C4-2B (cell line): ENCODE measurements at regions not wholly inside any gene's neighbourhood (a gene's known extent, or its start where the extent isn't known, plus 50 kb on each side); places are given as distances from the start of the nearest gene placed in this dataset.

Experiments used
- H3K27ac ChIP-seq: fragments of 450-650 bp; 2 replicates; pipeline ENCODE4 v1.5.1; 2017
- ZFX ChIP-seq: fragments of 450-650 bp; IDR thresholded peaks from 2 replicates; pipeline ENCODE4 v1.6.1; 2017
- TF ChIP-seq, protein P1 (sequence below): fragments of 450-650 bp; conservative IDR thresholded peaks from 2 replicates; pipeline ENCODE4 v1.5.1; 2017; ENCODE audit warnings: mild to moderate bottlenecking

DNA sequence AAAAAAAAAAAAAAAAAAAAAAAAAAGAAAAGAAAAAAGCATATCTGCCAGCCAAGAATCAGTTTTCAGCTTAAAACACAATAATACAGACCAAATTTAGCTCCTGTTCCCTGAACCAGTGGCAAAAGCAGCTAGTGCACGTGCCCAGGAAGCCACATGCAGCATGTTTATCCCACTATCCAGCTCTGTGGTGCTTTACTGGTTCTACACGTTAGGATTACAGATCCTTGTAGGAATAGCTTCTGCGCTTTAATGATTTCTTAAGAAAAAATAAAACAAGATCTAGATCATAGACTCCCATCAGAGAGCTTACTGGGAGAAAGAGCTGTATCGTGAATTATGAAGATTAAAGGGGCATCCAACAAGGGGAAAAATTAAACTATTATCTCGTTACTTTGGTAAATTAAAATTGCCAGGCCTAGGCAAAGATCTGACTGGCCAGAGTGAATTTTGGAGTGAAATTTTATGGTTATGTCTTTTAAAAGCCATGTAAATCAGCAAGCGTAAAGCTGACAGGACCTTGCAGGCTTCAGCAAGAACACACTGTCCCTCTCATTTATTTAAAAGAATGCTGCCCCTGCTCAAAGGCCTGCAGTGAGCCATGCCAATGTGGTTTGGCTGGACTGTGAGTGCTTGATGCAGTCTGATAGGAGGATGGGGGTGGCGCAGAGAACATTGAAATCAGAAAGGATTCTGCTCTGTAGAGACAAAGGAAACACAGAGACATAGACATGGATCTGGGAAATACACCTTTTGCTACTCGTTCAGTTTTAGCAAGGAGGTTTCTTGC is 177.3 kb upstream of the PHYHIPL start:
- no peak overlapping the region; the same call in 1 of the 2 replicates for H3K27ac ChIP-seq
- TF ChIP-seq, protein P1, sequence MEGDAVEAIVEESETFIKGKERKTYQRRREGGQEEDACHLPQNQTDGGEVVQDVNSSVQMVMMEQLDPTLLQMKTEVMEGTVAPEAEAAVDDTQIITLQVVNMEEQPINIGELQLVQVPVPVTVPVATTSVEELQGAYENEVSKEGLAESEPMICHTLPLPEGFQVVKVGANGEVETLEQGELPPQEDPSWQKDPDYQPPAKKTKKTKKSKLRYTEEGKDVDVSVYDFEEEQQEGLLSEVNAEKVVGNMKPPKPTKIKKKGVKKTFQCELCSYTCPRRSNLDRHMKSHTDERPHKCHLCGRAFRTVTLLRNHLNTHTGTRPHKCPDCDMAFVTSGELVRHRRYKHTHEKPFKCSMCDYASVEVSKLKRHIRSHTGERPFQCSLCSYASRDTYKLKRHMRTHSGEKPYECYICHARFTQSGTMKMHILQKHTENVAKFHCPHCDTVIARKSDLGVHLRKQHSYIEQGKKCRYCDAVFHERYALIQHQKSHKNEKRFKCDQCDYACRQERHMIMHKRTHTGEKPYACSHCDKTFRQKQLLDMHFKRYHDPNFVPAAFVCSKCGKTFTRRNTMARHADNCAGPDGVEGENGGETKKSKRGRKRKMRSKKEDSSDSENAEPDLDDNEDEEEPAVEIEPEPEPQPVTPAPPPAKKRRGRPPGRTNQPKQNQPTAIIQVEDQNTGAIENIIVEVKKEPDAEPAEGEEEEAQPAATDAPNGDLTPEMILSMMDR, result no peak
- no peak for TF ChIP-seq ZFX

DNA sequence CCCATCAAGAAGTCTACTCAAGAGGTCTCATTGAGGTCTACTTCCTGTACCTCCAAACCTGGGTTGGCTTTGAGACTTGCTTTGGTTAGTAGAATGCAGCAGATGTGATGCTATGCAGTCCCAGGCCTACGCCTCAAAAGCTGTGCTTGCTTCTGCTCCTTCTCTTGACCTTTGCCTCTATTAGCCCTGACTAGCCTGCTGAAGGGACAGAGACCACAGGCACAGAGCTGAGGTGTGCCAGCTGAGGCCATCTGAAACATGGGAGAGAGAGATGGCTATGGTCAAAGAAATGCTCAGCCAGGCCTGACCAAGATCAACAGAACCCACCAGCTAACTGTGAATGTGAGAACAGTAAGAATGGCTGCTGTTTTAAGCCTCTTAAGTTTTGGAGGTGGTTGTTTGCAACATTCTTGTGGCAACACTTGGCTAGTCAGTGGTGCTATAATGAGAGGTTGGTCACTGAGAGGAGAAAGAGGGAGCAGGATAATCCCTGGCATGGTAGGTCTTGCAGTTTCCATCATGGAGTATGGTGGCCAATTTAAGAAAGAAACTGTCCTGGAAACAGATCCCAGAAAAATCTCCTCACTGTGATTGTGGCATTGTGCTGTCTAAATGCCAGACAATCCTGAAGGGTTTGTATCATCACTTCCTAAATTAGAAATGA is 176.1 kb upstream of the PHYHIPL start:
- H3K27ac ChIP-seq, result peak overlapping the region; percentile 11; the same call in 1 of the 2 replicates
- no peak for TF ChIP-seq ZFX
- TF ChIP-seq, protein P1, result no peak

DNA sequence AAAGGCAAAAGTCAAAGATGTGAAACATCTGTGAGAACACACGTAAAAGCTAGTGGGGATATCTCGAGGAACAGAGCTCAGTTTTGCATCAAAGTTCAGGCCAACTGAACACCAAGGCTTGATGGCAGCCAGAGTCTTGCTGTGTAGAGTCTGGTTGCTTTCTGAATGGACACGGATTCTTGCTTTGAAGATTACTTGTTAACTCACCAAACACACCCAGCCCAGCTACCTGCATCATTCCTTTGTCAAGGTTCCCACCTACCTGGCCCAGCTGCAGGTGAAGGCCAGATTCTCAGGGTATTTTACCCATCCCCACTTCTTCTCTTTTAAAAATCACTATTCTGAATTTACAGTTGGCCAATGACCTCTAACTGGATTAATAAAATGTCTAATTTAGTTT is 174.4 kb upstream of the PHYHIPL start:
- H3K27ac ChIP-seq, result no peak overlapping the region
- TF ChIP-seq, protein P1, result no peak
- TF ChIP-seq ZFX, result no peak

DNA sequence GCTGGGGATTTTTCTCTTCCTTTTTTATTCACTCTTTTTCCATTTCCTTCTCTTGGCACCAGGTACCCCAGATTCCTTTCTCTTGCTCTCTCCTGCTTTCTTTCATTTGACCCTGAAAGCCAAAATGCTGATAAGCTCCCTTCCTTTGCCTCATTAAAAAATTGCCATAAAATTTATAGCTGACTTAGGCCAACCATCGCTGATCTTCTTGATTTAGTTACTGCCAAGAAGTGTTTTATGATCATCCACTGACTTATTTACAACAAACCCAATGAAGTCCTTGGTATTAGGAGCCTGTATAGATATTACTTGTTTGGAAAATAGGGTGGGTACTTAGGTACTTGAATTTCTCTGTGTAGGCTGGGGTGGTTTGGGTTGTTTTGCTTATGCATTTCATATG is 173.2 kb upstream of the PHYHIPL start:
- TF ChIP-seq, protein P1, result no peak
- TF ChIP-seq ZFX, result no peak
- H3K27ac ChIP-seq, result no peak overlapping the region

DNA sequence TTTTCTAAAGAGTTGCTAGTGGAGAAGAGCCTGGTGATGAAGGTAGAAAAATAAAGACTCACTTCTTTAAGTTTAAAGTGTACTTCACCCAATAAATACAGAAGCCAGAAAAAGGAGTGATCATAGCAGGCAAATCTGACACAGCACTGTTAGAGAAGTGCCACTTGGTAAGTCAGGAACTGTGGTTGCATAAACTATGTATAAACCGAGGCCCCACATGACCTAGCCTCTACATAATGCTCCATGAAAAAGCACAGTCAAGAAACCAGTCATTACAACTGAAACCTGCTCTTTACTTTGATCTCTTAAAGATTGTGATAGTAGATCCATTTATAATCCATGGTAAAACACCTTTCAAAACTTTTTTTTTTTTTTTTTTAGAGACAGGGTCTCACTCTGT is 172.1 kb upstream of the PHYHIPL start:
- no peak overlapping the region for H3K27ac ChIP-seq
- TF ChIP-seq ZFX, result no peak
- TF ChIP-seq, protein P1, result no peak

DNA sequence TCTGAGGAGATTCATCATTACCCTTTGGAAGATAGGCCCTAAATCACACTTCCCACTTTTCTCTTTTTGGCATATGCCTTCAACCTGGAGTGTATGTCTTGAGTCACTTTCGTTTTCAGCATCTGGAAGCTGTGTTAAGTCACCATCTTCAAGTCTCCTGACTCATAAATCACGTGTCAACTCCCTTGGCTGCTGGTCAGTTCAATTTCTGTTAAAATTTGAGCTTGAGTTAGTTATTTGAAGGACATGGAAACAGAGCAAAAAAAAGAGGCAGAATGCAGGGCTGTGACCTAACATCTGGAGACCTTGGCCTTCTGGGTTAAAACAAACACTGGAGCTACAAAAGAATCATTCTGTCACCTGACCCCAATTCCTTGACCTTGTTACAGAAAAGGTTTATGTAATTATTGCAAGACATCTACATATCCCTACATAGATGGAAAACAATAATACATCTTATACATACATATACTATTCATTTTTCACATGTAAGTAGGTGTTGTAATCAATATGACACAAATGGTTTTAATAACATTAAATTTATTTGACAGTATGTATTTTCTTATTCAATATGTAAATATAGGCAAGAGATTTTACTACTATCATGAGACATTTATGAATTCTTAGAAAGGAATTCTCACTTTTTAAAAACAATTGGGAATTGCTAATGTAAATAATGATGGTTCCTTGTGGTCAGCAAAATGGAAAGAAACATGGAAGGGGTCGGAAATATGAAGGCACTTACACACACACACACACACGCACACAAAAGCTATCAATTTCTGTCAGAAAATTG is 169.7 kb upstream of the PHYHIPL start:
- TF ChIP-seq, protein P1, result no peak
- TF ChIP-seq ZFX, result no peak
- no peak overlapping the region for H3K27ac ChIP-seq
